HepG2 (cell line): ENCODE measurements at regions not wholly inside any gene's neighbourhood (a gene's known extent, or its start where the extent isn't known, plus 50 kb on each side); places are given as distances from the start of the nearest gene placed in this dataset.

ENCODE experiments used
- ATAC-seq: fragments of 200-7000 bp; cut with Tn5 transposase; 3 replicates; pipeline ENCODE4 v1.9.1; 2020; ENCODE audit warnings: mild to moderate bottlenecking, moderate library complexity
- BruUV-seq: library from RNA; stranded (reverse); fragments of 400-500 nt; replicated peaks from 2 replicates; lab custom pipeline; 2021; lab: Mats Ljungman, UMichigan
- CTCF ChIA-PET: fragments of 300-600 bp; formaldehyde crosslinking; extraction: SDS; loops from one replicate; lab custom pipeline; 2021; ENCODE audit warnings: low total read pairs, inconsistent platforms, low intra/inter-chr PET ratio; lab: Yijun Ruan, JAX
- POLR2A ChIA-PET: fragments of 350-600 bp; sonication (Branson Sonifier 250); formaldehyde crosslinking; loops from one replicate; lab custom pipeline; 2020; ENCODE audit warnings: antibody characterized with exemption, inconsistent platforms; lab: Yijun Ruan, JAX
- DNase-seq: peaks from one replicate; pipeline ENCODE4 v3.0.0-alpha.2; 2015; ENCODE audit warnings: low spot score
- FAIRE-seq: peaks from 3 replicates; lab custom pipeline; 2011; peaks lifted over from hg19 to GRCh38; lab: Jason Lieb, UNC
- H2AFZ ChIP-seq: one replicate; pipeline ENCODE4 v1.6.1; 2011; ENCODE audit warnings: low read length, inconsistent platforms
- H3K27ac ChIP-seq: fragments of 300-600 bp; 3 replicates; pipeline ENCODE4 v1.8.0; 2011; ENCODE audit warnings: mixed run types, mild to moderate bottlenecking, mixed read lengths, low read length, inconsistent platforms; ENCODE audit not compliant: insufficient read depth; ENCODE audit errors: extremely low read length
- H3K27me3 ChIP-seq, 2 experiments: fragments of 200-600 bp in 1 of 2; 2 replicates in 1 of 2; 3 replicates in 1 of 2; pipeline versions ENCODE4 v1.6.0 to v1.8.0; 2011; ENCODE audit warnings: low read length in 2 of 2, mild to moderate bottlenecking in 2 of 2, moderate library complexity in 2 of 2, inconsistent platforms in 1 of 2; ENCODE audit not compliant: insufficient read depth in 2 of 2, control insufficient read depth in 1 of 2
- H3K36me3 ChIP-seq, 2 experiments: fragments of 200-600 bp in 1 of 2; replicated peaks in 1 of 2; 2 replicates in 1 of 2; 3 replicates in 1 of 2; pipeline versions ENCODE4 v1.5.1 to v1.8.0; 2011; ENCODE audit warnings: low read length in 2 of 2, inconsistent platforms in 1 of 2; ENCODE audit not compliant: insufficient read depth in 2 of 2, control insufficient read depth in 1 of 2
- H3K4me1 ChIP-seq: 2 replicates; pipeline ENCODE4 v1.5.1; 2012; ENCODE audit warnings: low read length, inconsistent platforms; ENCODE audit not compliant: insufficient read depth
- H3K4me2 ChIP-seq: 2 replicates; pipeline ENCODE4 v1.6.0; 2011; ENCODE audit warnings: low read depth, low read length, inconsistent platforms
- H3K4me3 ChIP-seq, 3 experiments: fragments of 200-600 bp in 1 of 3; sonication (generic), shearing (Covaris generic) in 1 of 3; replicated peaks in 1 of 3; 2 replicates each; pipeline ENCODE4 v1.5.1; 2011 to 2016; ENCODE audit warnings: low read length in 3 of 3, inconsistent platforms in 2 of 3, low read depth in 2 of 3, mild to moderate bottlenecking in 2 of 3, control low read depth in 1 of 3, mixed read lengths in 1 of 3; ENCODE audit not compliant: insufficient read depth in 1 of 3
- H3K79me2 ChIP-seq: one replicate; pipeline ENCODE4 v1.6.1; 2011; ENCODE audit warnings: low read length, inconsistent platforms; ENCODE audit not compliant: insufficient read depth
- H3K9ac ChIP-seq: 2 replicates; pipeline ENCODE4 v1.6.0; 2011; ENCODE audit warnings: mild to moderate bottlenecking, low read depth, low read length, inconsistent platforms; ENCODE audit not compliant: insufficient read depth
- H3K9me3 ChIP-seq: 2 replicates; pipeline ENCODE4 v1.5.1; 2012; ENCODE audit warnings: mild to moderate bottlenecking, low read length
- H4K20me1 ChIP-seq: 2 replicates; pipeline ENCODE4 v1.6.0; 2011; ENCODE audit warnings: inconsistent platforms, mild to moderate bottlenecking, low read length, moderate library complexity; ENCODE audit not compliant: insufficient read depth
- ATRX ChIP-seq: sonication (generic); formaldehyde crosslinking; IDR thresholded peaks from 2 replicates; pipeline ENCODE4 v1.4.0; 2020; ENCODE audit warnings: missing genetic modification reagents, borderline replicate concordance
- CCAR2 ChIP-seq: fragments of 200-400 bp; formaldehyde crosslinking; optimal IDR thresholded peaks from 2 replicates; pipeline ENCODE3; 2018; ENCODE audit warnings: low read depth, mild to moderate bottlenecking, low read length, moderate library complexity
- HNF4A ChIP-seq: sonication (generic); formaldehyde crosslinking; IDR thresholded peaks from 2 replicates; pipeline ENCODE4 v1.4.0; 2020; ENCODE audit warnings: missing genetic modification reagents
- JDP2 ChIP-seq: sonication (generic); formaldehyde crosslinking; IDR thresholded peaks from 2 replicates; pipeline ENCODE4 v1.8.1; 2022; ENCODE audit warnings: missing genetic modification reagents, borderline replicate concordance
- JUNB ChIP-seq: sonication (generic); formaldehyde crosslinking; IDR thresholded peaks from 2 replicates; pipeline ENCODE4 v1.8.0; 2022; ENCODE audit warnings: missing genetic modification reagents, mild to moderate bottlenecking, borderline replicate concordance
- NR2F2 ChIP-seq: IDR thresholded peaks from 2 replicates; pipeline ENCODE4 v1.6.1; 2012; ENCODE audit warnings: low read depth, inconsistent platforms, borderline replicate concordance
- POLR2G ChIP-seq: fragments of 200-400 bp; formaldehyde crosslinking; IDR thresholded peaks from 2 replicates; pipeline ENCODE4 v1.6.1; 2018; ENCODE audit warnings: mild to moderate bottlenecking, low read depth, low read length, moderate library complexity
- PRDM4 ChIP-seq: sonication (generic); formaldehyde crosslinking; IDR thresholded peaks from 2 replicates; pipeline ENCODE4 v1.9.0; 2021; ENCODE audit warnings: missing genetic modification reagents, borderline replicate concordance
- RBFOX2 ChIP-seq: fragments of 200-400 bp; formaldehyde crosslinking; IDR thresholded peaks from 2 replicates; pipeline ENCODE4 v1.6.1; 2017; ENCODE audit warnings: low read depth, mild to moderate bottlenecking, low read length
- STAG1 ChIP-seq: sonication (generic); formaldehyde crosslinking; IDR thresholded peaks from 2 replicates; pipeline ENCODE4 v1.4.0; 2020; ENCODE audit warnings: missing genetic modification reagents
- ZNF121 ChIP-seq: sonication (generic); formaldehyde crosslinking; IDR thresholded peaks from 2 replicates; pipeline ENCODE4 v1.5.0; 2020; ENCODE audit warnings: mild to moderate bottlenecking, missing genetic modification reagents
- ZNF724P ChIP-seq: sonication (generic); formaldehyde crosslinking; IDR thresholded peaks from 2 replicates; pipeline ENCODE4 v1.8.0; 2022; ENCODE audit warnings: missing genetic modification reagents, borderline replicate concordance
- whole genome bisulfite sequencing: methylation state at CpG from one replicate; pipeline ENCODE4 v1.1.6; 2017; ENCODE audit warnings: low lambda C conversion rate; 5-methylcytosine and 5-hydroxymethylcytosine counted together
- in situ Hi-C: cut with HindIII; loops from 2 replicates; pipeline ENCODE4 v1.10.0; 2017; ENCODE audit warnings: low pct_unique_long_range_greater_than_20kb; ENCODE audit not compliant: extremely low pct_ligation_motif_present
- intact Hi-C: fragments of 100-400 bp; cut with micrococcal nuclease; formaldehyde crosslinking; loops from one replicate; pipeline ENCODE4 v1.10.0; 2022; ENCODE audit not compliant: unreplicated experiment
- TF ChIP-seq, protein P1 (sequence below): IDR thresholded peaks from 2 replicates; pipeline ENCODE4 v1.6.1; 2018; ENCODE audit warnings: missing genetic modification reagents
- TF ChIP-seq, protein P2 (sequence below): sonication (generic); formaldehyde crosslinking; IDR thresholded peaks from 2 replicates; pipeline ENCODE4 v1.8.1; 2022; ENCODE audit warnings: low read depth, mild to moderate bottlenecking, missing genetic modification reagents

- H3K4me1 ChIP-seq = no peaks in the 10 kb centered on the region
- intact Hi-C loops = no loop called here
These were observed 113.7 kb upstream of the ZKSCAN2 start for GRCh38 chr16:25371342-25371741.

More at GRCh38 chr16:25371342-25371741, 113.7 kb upstream of the ZKSCAN2 start:
- no peaks in the 10 kb centered on the region for H3K9me3 ChIP-seq
- no peaks in the 10 kb centered on the region for H3K79me2 ChIP-seq
- H3K4me2 ChIP-seq = no peak overlapping the region
- POLR2A ChIA-PET = no interaction called here
- H3K36me3 ChIP-seq = no peaks in the 10 kb centered on the region
- in situ Hi-C loops = no loop called here
- ATAC-seq (no peak), DNase-seq (no peak), FAIRE-seq (no peak)
- H3K27me3 ChIP-seq = peaks cover 0 to 4% of the 10 kb centered on the region in 2 experiments; a peak in 1 of 5 replicates
- no peak overlapping the region for H2AFZ ChIP-seq
- BruUV-seq = no TSS peak
- H3K27ac ChIP-seq = no peak overlapping the region
- no peak for TF ChIP-seq HNF4A (CRISPR knock-in tag)
- TF ChIP-seq JUNB (CRISPR knock-in tag) = no peak
- no peak for TF ChIP-seq PRDM4 (CRISPR knock-in tag)
- TF ChIP-seq CCAR2 = no peak
- TF ChIP-seq, protein P1, sequence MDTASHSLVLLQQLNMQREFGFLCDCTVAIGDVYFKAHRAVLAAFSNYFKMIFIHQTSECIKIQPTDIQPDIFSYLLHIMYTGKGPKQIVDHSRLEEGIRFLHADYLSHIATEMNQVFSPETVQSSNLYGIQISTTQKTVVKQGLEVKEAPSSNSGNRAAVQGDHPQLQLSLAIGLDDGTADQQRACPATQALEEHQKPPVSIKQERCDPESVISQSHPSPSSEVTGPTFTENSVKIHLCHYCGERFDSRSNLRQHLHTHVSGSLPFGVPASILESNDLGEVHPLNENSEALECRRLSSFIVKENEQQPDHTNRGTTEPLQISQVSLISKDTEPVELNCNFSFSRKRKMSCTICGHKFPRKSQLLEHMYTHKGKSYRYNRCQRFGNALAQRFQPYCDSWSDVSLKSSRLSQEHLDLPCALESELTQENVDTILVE = no peak
- TF ChIP-seq JDP2 = no peak
- no peak for TF ChIP-seq RBFOX2
- no peak for TF ChIP-seq ZNF724P (CRISPR knock-in tag)
- TF ChIP-seq, protein P2, sequence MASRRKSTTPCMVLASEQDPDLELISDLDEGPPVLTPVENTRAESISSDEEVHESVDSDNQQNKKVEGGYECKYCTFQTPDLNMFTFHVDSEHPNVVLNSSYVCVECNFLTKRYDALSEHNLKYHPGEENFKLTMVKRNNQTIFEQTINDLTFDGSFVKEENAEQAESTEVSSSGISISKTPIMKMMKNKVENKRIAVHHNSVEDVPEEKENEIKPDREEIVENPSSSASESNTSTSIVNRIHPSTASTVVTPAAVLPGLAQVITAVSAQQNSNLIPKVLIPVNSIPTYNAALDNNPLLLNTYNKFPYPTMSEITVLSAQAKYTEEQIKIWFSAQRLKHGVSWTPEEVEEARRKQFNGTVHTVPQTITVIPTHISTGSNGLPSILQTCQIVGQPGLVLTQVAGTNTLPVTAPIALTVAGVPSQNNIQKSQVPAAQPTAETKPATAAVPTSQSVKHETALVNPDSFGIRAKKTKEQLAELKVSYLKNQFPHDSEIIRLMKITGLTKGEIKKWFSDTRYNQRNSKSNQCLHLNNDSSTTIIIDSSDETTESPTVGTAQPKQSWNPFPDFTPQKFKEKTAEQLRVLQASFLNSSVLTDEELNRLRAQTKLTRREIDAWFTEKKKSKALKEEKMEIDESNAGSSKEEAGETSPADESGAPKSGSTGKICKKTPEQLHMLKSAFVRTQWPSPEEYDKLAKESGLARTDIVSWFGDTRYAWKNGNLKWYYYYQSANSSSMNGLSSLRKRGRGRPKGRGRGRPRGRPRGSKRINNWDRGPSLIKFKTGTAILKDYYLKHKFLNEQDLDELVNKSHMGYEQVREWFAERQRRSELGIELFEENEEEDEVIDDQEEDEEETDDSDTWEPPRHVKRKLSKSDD = no peak
- no peak for TF ChIP-seq NR2F2
- no peak for TF ChIP-seq ZNF121 (CRISPR knock-in tag)
- no peak for TF ChIP-seq ATRX (CRISPR knock-in tag)
- TF ChIP-seq STAG1 = no peak
- TF ChIP-seq POLR2G = no peak
- TF ChIP-seq, all 625 proteins: peak for 0
- 26% methylated on average over 6 of the region's 6 CpGs for WGBS
- CTCF ChIA-PET = no interaction called here
- Histone ChIP-seq H3K9ac (no peak overlapping the region), H3K4me3 (no peak overlapping the region), H4K20me1 (no peaks in the 10 kb centered on the region)
